ENCODE measurements at regions not wholly inside any gene's neighbourhood (a gene's known extent, or its start where the extent isn't known, plus 50 kb on each side); places are given as distances from the start of the nearest gene placed in this dataset.

- no peak for DNase-seq
Measured at GRCh38 chr11:11135820-11136476, 217.1 kb downstream of the CSNK2A3 start.

- DNase-seq: no peak
Measured at GRCh38 chr11:11129118-11129517, 223.9 kb downstream of the CSNK2A3 start.

DNA sequence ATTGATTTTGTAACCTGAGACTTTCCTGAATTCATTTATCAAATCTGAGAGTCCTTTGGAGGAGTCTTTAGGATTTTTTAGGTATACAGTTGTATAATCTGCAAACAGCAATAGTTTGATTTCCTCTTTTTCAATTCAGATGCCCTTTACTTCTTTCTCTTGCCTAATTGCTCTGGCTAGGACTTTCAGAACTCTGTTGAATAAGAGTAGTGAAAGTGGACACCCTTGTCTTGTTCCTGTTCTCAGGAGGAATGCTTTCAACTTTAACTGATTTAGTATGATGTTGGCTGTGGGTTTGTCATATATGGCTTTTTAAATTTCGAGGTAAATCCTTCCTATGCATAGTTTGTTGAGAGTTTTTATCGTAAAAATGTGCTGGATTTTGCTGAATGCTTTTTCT is 227.4 kb downstream of the CSNK2A3 start:
- DNase-seq: no peak

GRCh38 chr11:11122749-11123148 is 230.3 kb downstream of the CSNK2A3 start:
- DNase-seq: no peak

GRCh38 chr11:11119917-11120316 is 233.1 kb downstream of the CSNK2A3 start:
- no peak for DNase-seq

GRCh38 chr11:11117730-11118129 is 235.3 kb downstream of the CSNK2A3 start:
- no peak for DNase-seq

- DNase-seq: no peak
Measured at GRCh38 chr11:11115475-11115874, 237.6 kb downstream of the CSNK2A3 start.

DNA sequence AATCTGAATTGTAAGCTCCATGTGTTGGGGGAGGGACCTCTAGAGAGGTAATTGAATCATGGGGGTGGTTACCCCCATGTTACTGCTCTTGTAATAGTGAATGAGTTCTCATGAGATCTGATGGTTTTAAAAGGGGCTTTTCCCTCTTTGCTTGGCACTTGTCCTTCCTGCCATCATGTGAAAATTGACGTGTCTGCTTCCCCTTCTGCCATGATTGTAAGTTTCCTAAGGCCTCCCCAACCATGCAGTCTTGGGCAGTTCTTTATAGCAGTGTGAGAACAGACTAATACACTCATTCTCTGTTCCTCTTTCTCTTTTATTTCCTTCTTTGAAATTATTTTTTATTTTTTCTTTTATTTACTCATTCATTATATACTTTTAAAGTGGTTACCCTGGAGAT is 239.4 kb downstream of the CSNK2A3 start:
- DNase-seq: no peak

DNA sequence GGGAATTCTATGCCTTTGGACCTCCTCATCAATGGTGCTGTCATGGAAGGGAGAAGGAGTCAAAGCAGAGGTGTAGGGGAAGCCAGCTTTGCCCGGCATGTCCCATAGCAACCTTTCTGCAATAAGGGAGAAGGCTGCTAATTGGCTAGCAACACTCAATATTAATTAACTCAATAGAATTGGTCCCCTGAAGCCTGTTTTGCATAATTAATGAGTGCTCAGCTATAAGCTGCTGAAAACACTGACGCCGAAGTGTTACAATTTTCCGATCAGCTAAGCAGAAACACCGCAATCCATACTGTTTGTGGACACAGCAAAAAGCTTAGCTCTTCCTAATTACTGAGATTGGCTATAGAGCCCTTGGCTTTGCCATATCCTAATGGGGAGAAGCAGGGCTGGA is 245.0 kb downstream of the CSNK2A3 start:
- no peak for DNase-seq

- no peak for DNase-seq
Measured at GRCh38 chr11:11107076-11107723, 245.8 kb downstream of the CSNK2A3 start.

GRCh38 chr11:11105361-11105760 is 247.5 kb upstream of the ZBED5 start:
- no peak for DNase-seq

DNA sequence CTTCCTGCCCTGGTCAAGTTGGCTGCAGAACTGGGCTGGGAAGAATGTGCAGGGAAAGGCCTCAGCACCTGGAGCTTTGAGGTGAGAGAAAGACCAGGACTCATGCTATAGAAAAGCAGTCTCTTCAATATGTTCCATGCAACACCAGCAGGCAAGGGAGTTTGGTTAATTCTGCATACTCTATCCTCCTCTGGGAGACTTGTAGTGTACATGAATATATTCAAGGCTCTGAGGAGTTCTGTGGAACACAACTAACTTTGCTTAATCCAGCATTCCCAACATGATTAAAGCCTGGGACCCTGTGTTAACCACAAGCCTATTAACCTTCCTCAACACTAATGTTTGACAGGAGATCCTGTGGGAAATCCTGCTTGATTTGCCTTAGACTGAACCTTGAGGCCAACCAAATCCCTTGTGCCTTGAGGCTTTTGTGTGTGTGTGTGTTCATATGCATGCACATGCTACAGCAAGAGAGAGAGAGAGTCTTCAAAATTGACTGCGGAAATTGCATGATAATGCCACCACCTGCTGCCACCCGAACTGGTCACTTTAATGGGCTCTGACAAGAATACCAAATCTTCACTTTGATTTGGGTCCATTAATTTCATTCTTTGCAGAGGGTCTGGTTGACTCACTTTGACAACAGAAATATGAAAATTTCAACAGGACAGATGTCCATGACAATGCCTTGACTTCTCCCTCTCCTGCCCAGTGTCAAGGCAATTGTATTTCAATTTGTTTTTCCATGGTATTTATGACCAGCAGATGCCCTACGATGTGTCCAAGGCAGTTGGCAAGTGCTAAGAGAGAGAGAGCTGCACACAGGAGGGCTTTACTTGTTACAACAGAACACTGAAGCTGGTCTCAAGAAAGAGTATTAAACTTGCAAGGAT is 238.2 kb upstream of the ZBED5 start:
- DNase-seq: no peak

- DNase-seq: no peak
Measured at GRCh38 chr11:11090495-11090894, 232.6 kb upstream of the ZBED5 start.

DNA sequence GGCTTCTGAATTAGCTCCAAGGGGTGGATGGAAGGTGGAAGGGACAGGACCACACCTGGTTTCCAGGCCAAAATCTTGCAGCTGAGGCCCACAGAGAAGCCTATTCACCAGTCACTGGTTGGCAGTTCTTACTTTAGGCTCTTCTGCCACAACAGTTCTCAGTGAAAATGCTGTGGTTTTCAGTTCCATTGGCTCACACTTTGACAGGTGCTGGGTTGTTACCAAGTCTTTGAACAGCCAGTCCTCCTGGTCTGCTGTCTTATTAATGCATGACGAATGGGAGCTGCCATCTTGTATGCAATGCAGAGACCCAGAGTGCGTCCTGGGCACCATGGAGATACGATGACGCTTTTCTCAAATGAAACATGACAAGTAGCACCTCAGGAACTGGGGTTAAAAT is 232.0 kb upstream of the ZBED5 start:
- DNase-seq: no peak

DNA sequence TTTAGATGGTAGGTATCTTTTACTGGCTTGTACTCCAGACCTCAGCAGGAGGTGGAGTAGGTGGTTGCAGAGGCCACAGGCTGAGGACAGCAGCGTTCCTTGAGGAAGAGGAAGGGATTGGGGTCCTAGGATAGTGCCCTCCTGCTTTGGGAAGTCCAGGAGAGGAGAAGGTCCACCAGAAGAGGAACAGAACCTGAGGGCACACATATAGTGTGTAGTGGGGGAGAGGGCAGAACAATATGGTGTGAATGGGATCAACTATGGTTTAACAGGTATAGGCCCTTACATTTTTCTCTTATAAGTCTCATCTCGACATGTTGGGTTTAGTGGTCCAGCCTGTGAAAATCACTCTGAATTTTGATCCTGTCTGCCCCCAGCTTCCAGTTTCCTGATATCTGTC is 229.1 kb upstream of the ZBED5 start:
- no peak for DNase-seq

- DNase-seq: no peak
Measured at GRCh38 chr11:11085580-11085979, 227.7 kb upstream of the ZBED5 start.

- no peak for DNase-seq
Measured at GRCh38 chr11:11084337-11084736, 226.5 kb upstream of the ZBED5 start.

DNA sequence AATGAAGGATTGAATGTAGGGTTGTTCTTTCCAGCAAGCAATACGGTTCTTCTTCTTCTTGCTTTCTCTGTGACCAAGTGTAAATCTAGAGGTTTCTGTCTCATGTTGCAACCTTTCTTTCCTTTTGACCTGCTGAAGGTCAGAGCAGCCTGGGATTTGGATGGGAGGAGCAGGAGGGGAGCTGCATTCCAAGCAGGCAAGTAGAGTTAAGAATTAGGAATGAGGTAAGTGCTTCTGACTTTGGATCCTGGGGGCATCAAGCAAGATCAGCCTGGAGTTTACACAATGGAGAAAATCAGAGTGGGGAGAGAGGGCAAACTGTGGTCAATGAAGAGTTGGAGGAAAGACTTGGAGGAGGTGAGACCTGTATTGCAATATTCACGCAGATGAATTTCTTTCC is 225.6 kb upstream of the ZBED5 start:
- no peak for DNase-seq

GRCh38 chr11:11082646-11083045 is 224.8 kb upstream of the ZBED5 start:
- DNase-seq: no peak

GRCh38 chr11:11081776-11082175 is 223.9 kb upstream of the ZBED5 start:
- no peak for DNase-seq

GRCh38 chr11:11081288-11081687 is 223.4 kb upstream of the ZBED5 start:
- DNase-seq: no peak

DNA sequence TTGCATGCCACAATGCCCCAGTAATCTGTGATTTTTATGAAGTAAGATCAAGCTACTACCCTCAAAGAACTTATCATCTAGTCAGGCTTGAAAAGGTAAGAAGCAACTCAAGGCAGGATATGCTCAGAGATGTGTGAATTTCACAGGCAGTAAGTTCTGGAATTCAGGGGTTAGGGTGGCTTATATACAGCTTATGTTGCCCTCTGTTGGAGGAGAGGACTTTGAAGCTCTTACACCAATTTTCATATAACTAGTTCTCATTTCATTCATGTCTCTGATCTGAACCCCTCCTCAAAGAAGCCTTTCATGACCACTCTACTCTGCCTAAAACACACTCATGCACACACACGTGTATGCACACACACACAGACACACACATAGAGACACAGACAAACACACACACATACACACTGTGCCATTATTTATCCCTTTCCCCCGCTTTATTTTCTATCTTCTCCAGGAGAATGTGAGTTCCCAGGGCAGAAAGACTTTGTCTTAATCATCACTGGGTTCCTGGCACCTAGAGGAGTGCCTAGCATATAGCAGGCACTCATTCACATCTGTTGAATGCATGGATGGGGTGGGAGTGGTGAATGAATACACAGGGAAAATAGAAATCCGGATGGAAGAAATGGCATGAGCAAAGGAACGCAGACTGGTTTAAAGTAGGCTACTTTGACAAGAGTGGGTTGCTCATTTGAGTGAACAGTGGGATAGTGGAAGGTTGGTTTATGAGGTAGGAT is 220.7 kb upstream of the ZBED5 start:
- no peak for DNase-seq

DNA sequence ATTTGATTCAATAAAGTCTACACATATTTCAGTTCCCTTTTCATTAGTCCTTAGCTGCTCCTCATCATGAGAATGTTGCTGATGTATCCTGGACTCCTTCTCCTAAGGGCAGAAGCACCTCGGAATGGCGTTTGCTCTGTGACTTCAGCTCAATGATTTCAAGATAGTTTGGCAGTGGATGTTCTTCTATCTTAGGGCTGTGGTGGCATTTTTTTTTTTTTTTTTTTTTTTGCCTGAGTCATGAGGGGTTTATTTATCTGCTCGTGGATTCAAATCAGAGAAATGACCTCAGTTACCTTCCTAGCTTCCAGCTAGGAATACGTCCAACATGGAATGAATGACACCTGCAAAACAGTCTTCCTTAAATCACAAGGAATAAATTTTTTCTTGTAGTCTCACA is 220.0 kb upstream of the ZBED5 start:
- no peak for DNase-seq
